GM21576 (cell line): ENCODE measurements at regions not wholly inside any gene's neighbourhood (a gene's known extent, or its start where the extent isn't known, plus 50 kb on each side); places are given as distances from the start of the nearest gene placed in this dataset.
A peak's percentile ranks its signal among the peaks of the same experiment; 100 is the strongest.

Experiments
- ATAC-seq: cut with Tn5 transposase; IDR thresholded peaks from one replicate; pipeline ENCODE4 v1.9.1; 2021; ENCODE audit warnings: mild to moderate bottlenecking, moderate library complexity; ENCODE audit not compliant: unreplicated experiment

DNA sequence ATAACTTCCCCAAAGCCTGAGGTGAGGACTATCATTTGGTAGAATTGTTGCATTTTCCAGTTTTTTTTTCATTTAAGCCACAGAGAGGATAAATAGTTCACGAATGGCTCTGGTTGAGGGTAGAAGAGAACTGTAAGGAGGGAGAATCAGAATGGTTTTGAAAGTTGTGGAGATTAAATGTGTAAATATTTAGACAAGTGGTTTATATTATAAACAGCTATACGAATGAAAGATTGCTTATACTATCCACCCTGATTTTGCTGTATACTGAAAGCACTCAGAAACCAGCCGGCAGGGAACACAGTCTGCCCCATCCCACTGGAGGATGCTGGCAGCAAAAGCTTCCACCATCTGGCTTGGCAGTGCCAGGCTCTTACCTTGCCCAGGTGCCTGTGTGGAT is 341.1 kb downstream of the RAPGEF2 start:
- ATAC-seq = no peak

DNA sequence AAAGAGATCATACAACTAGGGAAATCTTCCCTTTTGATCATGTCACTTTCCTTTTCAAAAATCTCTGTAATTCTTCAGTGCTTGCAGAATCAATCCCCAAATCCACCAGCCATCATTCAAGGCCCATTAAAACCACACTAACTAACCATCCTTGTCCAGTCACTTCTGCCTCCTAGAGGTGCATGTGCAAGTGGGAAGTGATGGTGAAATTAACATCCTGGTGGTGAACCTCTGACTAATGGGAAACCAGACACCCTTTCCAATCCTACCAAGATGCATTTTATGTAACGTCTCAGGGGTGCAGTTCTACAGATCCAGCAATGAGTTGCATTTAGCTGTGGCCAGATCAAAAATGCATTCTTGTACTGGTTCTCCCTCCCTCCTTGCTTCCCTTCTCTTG is 341.8 kb downstream of the RAPGEF2 start:
- no peak for ATAC-seq

DNA sequence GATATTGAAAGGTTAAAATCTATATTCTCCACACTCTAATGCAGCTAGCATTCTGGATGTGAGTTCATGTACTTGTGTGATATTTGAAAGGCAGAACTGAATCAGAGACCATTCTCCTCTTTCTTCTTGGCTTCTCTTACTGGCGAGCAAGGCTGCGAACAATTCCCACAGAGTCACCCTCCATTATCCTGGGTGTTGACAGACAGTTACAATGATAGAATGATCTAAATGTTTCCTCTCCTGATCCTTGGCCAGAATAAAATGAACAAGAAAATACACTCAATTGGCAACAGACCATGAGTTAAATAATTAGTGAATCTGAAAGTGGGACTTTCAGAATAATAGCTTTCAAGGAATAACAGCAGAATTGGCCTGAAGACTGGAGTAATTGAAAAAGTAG is 342.8 kb downstream of the RAPGEF2 start:
- ATAC-seq = no peak

- peak; percentile 99 for ATAC-seq
Observed at GRCh38 chr4:159446266-159446976, 343.5 kb downstream of the RAPGEF2 start.

- ATAC-seq = no peak
Observed at GRCh38 chr4:159447296-159447695, 344.4 kb downstream of the RAPGEF2 start.

DNA sequence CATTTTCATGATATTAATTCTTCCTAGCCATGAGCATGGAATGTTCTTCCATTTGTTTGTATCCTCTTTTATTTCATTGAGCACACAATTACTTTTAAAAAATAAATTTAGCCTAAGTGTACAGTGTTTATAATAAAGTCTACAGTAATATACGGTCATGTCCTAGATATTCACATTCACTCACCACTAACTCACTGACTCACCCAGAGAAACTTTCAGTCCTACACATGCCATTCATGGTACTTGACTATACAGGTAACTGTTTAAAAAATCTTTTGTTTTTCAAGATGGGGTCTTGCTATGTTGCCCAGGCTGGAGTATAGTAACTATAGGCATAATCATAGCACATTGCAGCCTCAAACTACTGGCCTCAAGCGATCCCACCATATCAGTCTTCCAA is 348.1 kb downstream of the RAPGEF2 start:
- ATAC-seq = no peak

- ATAC-seq = no peak
Observed at GRCh38 chr4:159455675-159456237, 352.9 kb downstream of the RAPGEF2 start.

- ATAC-seq = no peak
Observed at GRCh38 chr4:159460371-159460770, 357.5 kb downstream of the RAPGEF2 start.

DNA sequence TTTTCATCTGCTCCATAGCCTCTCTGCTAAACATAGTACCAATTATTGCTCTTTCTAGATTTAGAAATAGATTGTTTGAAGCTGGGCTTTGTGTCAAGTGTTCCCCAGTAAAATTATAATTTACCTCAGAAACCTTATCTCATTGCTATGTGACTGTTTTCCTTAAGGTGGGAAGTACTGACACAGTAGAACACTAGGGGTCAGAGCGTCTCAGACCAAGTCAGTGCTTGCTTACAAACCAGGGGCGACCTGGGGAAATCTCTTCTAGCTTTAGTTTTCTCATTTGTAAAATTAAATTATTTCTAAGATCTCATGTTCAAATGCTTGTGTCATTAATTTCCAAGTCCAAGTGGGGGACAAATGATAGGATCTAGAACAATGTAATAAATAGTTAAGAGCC is 360.4 kb downstream of the RAPGEF2 start:
- no peak for ATAC-seq

DNA sequence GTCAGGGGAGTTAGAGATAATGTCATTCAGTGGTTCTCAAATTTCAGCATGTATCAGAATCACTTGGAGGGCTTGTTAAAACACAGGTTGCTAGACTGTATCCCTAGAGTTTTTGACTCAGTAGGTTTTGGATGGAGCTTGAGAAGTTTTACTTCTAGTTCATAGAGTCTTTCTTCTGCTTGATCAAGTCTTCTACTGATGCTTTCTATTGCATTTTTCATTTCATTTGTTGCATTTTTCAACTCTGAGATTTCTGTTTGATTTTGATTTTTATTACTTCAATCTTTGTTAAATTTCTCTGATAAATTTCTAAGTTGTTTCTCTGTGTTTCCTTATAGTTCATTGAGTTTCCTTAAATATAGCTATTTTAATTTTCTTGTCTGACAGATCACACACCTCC is 361.4 kb downstream of the RAPGEF2 start:
- no peak for ATAC-seq

GRCh38 chr4:159476886-159477285 is 374.0 kb downstream of the RAPGEF2 start:
- no peak for ATAC-seq

DNA sequence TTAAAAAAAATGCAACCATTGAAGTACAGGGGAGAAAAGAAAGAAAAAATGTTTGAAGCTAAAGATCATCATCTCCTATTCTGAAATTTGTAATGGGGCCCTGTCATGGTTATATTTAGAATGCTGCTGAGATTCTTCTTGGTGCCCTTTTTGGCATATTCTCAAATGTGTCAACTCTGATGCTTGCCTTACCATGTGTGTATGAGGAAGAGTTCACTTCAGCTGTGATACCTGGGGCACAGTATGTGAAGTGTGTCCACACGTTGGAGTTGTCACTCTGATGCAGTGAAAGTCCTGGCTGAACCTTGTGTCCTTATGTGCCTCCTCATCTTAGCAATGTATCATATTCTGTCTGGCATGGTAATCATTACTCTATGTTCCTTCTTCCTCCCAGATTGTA is 377.9 kb downstream of the RAPGEF2 start:
- ATAC-seq = no peak

DNA sequence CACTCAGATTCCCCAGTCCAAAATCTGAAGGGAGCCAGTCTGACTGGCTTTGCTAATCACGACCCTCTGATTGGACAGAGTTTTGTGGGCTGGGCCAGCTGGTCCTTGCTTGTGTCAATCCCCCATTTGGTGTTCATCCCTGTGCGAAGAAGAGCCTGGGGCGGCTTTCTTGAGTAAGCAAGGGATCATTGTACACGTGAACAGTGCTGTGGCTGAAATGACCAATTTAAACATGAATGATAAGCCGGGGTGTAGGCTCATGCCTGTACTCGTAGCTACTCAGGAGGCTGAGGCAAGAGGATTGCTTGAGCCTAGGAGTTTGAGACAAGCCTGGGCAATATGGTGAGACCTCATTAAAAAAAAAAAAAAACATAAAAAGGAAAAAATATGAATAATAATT is 379.1 kb downstream of the RAPGEF2 start:
- ATAC-seq = no peak

GRCh38 chr4:159483110-159483781 is 380.4 kb downstream of the RAPGEF2 start:
- no peak for ATAC-seq

DNA sequence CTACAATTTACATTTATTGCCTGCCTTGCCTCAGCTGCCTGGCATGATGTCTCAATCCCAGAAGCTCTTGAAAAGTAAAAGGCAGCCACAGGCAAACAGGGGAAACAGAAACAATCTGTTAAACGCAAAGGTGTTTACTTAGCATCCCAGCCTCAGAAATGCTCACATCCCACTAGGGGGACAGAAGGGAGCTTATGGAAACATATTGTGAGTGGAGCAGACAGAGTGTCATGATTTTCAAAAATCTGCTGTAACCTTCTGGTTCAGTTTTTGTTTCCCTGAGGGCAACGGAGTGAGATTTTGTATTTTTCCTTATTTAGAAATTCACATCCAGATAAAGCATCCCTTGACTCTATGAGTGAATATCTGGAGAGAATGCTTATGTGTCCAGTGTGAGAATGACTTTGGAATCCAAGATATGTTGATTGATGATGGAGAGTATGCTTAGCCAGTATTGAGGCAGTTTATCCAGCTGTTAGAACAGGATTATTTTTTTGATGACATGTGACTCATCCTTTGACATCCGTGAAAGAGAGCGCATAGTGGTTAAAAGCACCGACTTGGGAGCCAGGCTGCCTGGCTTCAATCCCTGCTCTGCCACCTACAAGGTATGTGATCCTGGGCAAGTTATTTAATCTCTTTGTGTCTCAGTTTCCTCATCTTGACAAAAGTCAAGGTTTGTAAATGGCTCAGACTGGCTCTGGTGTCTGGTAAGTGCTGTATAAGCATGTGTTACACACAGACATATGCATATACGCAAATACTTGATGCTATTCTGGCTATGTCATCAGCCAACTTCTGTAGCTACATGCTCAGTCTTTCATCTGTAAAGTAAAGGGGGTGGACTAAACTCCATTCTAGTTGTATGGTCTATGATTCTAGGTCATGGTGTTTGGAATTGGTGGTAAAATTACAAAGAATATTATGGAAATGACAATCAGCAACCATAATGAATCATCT is 381.2 kb downstream of the RAPGEF2 start:
- no peak for ATAC-seq

GRCh38 chr4:159484864-159485263 is 382.0 kb downstream of the RAPGEF2 start:
- no peak for ATAC-seq

- peak; percentile 95 for ATAC-seq
Observed at GRCh38 chr4:159487284-159487747, 384.4 kb downstream of the RAPGEF2 start.

DNA sequence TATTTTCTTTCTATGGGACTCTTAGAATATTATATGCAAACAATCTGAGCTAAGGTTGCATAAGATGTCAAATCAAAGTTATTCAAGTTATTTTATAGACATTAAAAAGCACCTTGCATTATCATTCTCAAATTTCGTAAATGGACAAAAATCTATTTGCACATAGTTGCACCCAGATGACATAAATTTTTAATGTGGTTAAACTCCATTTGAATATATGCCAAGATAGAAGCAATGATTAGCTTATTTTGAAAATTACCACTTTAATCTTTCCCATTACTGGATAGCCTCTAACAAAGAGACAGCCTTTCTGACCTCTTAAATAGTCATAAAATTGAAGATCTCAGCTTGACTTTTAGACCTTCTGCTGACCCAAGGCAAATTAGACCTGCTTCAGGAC is 386.8 kb downstream of the RAPGEF2 start:
- ATAC-seq = no peak

DNA sequence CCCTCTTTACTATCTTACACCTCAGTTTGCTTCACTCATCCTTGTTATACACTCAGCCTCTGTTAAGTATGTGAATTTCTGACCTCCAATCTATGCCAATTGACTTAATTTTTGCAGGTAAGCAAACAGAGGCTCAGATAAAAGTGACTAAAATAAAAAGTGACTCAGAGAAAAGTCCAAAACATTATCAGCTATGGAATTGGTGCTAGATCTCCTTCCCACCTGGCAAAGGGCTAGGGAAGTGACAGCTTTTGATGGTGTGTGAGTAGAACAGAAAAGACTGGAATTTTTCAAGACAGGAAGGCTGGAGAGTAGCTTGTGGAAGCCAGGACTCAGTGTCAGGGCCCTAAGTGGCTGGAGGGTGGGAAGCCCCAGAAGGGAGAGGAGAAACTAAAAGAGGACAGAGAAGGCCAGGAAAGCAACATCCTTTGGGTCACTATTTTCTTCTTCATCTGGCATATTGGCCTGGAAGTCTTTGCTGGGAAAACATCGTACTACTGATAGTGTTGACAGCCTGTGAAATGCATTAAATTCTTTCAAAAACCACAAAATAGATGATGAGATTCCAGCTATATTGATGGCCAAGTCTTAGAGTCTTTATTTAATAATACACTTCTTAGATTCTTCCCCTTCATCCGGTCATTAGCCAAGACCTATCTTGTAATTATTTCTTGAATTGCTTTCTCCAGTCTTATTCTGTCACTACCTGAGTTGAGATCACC is 392.8 kb downstream of the RAPGEF2 start:
- no peak for ATAC-seq

GRCh38 chr4:159496248-159496647 is 393.4 kb downstream of the RAPGEF2 start:
- ATAC-seq = no peak
